H9 (cell line): ENCODE measurements at regions not wholly inside any gene's neighbourhood (a gene's known extent, or its start where the extent isn't known, plus 50 kb on each side); places are given as distances from the start of the nearest gene placed in this dataset.

Experiments used
- DNase-seq: peaks from one replicate; pipeline ENCODE4 v3.0.0-alpha.2; 2017
- H2AFZ ChIP-seq: one replicate; pipeline ENCODE4 v1.6.1; 2013; ENCODE audit warnings: mild to moderate bottlenecking, low read length, control low read depth, moderate library complexity
- H2AK5ac ChIP-seq: 2 replicates; pipeline ENCODE4 v1.6.1; 2013; ENCODE audit warnings: low read length, control low read depth, mixed read lengths; ENCODE audit not compliant: insufficient read length
- H2BK120ac ChIP-seq: one replicate; pipeline ENCODE4 v1.6.1; 2013; ENCODE audit warnings: low read depth, mild to moderate bottlenecking, low read length, control low read depth, inconsistent platforms; ENCODE audit not compliant: poor library complexity, severe bottlenecking
- H2BK12ac ChIP-seq: 2 replicates; pipeline ENCODE4 v1.6.1; 2013; ENCODE audit warnings: low read length, control low read depth, mixed read lengths, low read depth; ENCODE audit not compliant: insufficient read length
- H2BK15ac ChIP-seq: 2 replicates; pipeline ENCODE4 v1.6.1; 2013; ENCODE audit warnings: low read depth, low read length, control low read depth
- H2BK20ac ChIP-seq: one replicate; pipeline ENCODE4 v1.6.1; 2013; ENCODE audit warnings: low read depth, mild to moderate bottlenecking, low read length, control low read depth, inconsistent platforms; ENCODE audit not compliant: poor library complexity, severe bottlenecking
- H2BK5ac ChIP-seq: 2 replicates; pipeline ENCODE4 v1.6.1; 2013; ENCODE audit warnings: low read length, control low read depth, mixed read lengths; ENCODE audit not compliant: insufficient read length
- H3K14ac ChIP-seq: 2 replicates; pipeline ENCODE4 v1.6.1; 2013; ENCODE audit warnings: low read length, control low read depth; ENCODE audit not compliant: insufficient read depth
- H3K18ac ChIP-seq: 2 replicates; pipeline ENCODE4 v1.6.1; 2013; ENCODE audit warnings: low read depth, mild to moderate bottlenecking, mixed read lengths, low read length, control low read depth; ENCODE audit not compliant: insufficient read length
- H3K23ac ChIP-seq: 2 replicates; pipeline ENCODE4 v1.6.1; 2013; ENCODE audit warnings: low read length, control low read depth, mixed read lengths, low read depth; ENCODE audit not compliant: insufficient read length
- H3K23me2 ChIP-seq: 2 replicates; pipeline ENCODE4 v1.6.1; 2013; ENCODE audit warnings: low read depth, mild to moderate bottlenecking, mixed read lengths, low read length, control low read depth; ENCODE audit not compliant: insufficient read length, poor library complexity, severe bottlenecking
- H3K27ac ChIP-seq: 2 replicates; pipeline ENCODE4 v1.5.1; 2013; ENCODE audit warnings: low read length, control low read depth, mixed read lengths, low read depth; ENCODE audit not compliant: insufficient read length
- H3K27me3 ChIP-seq: 2 replicates; pipeline ENCODE4 v1.6.1; 2013; ENCODE audit warnings: low read length, control low read depth, inconsistent platforms; ENCODE audit not compliant: insufficient read depth
- H3K4ac ChIP-seq: 2 replicates; pipeline ENCODE4 v1.6.1; 2013; ENCODE audit warnings: low read depth, mild to moderate bottlenecking, control low read depth, inconsistent platforms, low read length, moderate library complexity
- H3K4me1 ChIP-seq: 2 replicates; pipeline ENCODE4 v1.6.1; 2013; ENCODE audit warnings: low read length, control low read depth, inconsistent platforms; ENCODE audit not compliant: insufficient read depth
- H3K4me2 ChIP-seq: 2 replicates; pipeline ENCODE4 v1.6.1; 2013; ENCODE audit warnings: low read length, control low read depth, mixed read lengths; ENCODE audit not compliant: insufficient read length, insufficient read depth
- H3K56ac ChIP-seq: 2 replicates; pipeline ENCODE4 v1.6.1; 2013; ENCODE audit warnings: low read depth, mild to moderate bottlenecking, mixed read lengths, low read length, control low read depth; ENCODE audit not compliant: insufficient read length
- H3K79me1 ChIP-seq: 2 replicates; pipeline ENCODE4 v1.6.1; 2013; ENCODE audit warnings: low read depth, mild to moderate bottlenecking, moderate library complexity, low read length, control low read depth, inconsistent platforms; ENCODE audit not compliant: insufficient read depth, poor library complexity, severe bottlenecking
- H3K79me2 ChIP-seq: 2 replicates; pipeline ENCODE4 v1.6.1; 2013; ENCODE audit warnings: low read length, control low read depth, inconsistent platforms; ENCODE audit not compliant: insufficient read depth
- H3K9ac ChIP-seq: 2 replicates; pipeline ENCODE4 v1.6.1; 2013; ENCODE audit warnings: low read length, control low read depth, mixed read lengths; ENCODE audit not compliant: insufficient read length; ENCODE audit errors: extremely low read depth
- H3K9me3 ChIP-seq: one replicate; pipeline ENCODE4 v1.6.1; 2013; ENCODE audit warnings: low read depth, low read length, inconsistent platforms; ENCODE audit not compliant: control insufficient read depth
- H3T11ph ChIP-seq: one replicate; pipeline ENCODE4 v1.6.1; 2013; ENCODE audit warnings: mild to moderate bottlenecking, low read length, control low read depth, inconsistent platforms
- H4K20me1 ChIP-seq: one replicate; pipeline ENCODE4 v1.6.1; 2013; ENCODE audit not compliant: control insufficient read depth, insufficient read length, insufficient read depth
- H4K5ac ChIP-seq: 2 replicates; pipeline ENCODE4 v1.6.1; 2013; ENCODE audit warnings: low read depth, mild to moderate bottlenecking, mixed read lengths, low read length, control low read depth; ENCODE audit not compliant: insufficient read length
- H4K8ac ChIP-seq: replicated peaks from 2 replicates; pipeline ENCODE4 v1.6.1; 2013; ENCODE audit warnings: low read length, control low read depth, mixed read lengths, low read depth; ENCODE audit not compliant: insufficient read length
- H4K91ac ChIP-seq: 2 replicates; pipeline ENCODE4 v1.6.1; 2013; ENCODE audit warnings: low read depth, mild to moderate bottlenecking, moderate library complexity, mixed read lengths, low read length, control low read depth; ENCODE audit not compliant: insufficient read length
- H3K27ac Mint-ChIP-seq, 3 experiments: 2 replicates in 2 of 3; 3 replicates in 1 of 3; pipeline ENCODE4 v1.8.0; 2020 to 2021; ENCODE audit warnings: mixed read lengths in 3 of 3, mild to moderate bottlenecking in 1 of 3, moderate library complexity in 1 of 3
- H3K27me3 Mint-ChIP-seq: 2 replicates; pipeline ENCODE4 v1.8.0; 2021; ENCODE audit warnings: low read depth, mild to moderate bottlenecking, moderate library complexity, mixed read lengths
- H3K36me3 Mint-ChIP-seq, 3 experiments: 2 replicates in 2 of 3; 3 replicates in 1 of 3; pipeline ENCODE4 v1.8.0; 2020 to 2021; ENCODE audit warnings: low read depth in 3 of 3, mixed read lengths in 3 of 3; ENCODE audit not compliant: insufficient read depth in 1 of 3
- H3K4me1 Mint-ChIP-seq, 2 experiments: 2 replicates each; pipeline ENCODE4 v1.8.0; 2020; ENCODE audit warnings: mixed read lengths in 2 of 2
- H3K4me3 Mint-ChIP-seq, 2 experiments: 2 replicates in 1 of 2; 3 replicates in 1 of 2; pipeline ENCODE4 v1.8.0; 2020 to 2021; ENCODE audit warnings: mild to moderate bottlenecking in 2 of 2, mixed read lengths in 2 of 2, moderate library complexity in 1 of 2
- H3K9me3 Mint-ChIP-seq, 2 experiments: 2 replicates in 1 of 2; 3 replicates in 1 of 2; pipeline ENCODE4 v1.8.0; 2020; ENCODE audit warnings: mild to moderate bottlenecking in 2 of 2, mixed read lengths in 2 of 2, moderate library complexity in 1 of 2
- WGBS: extraction: QIAGEN DNeasy Blood & Tissue Kit; methylation state at CpG from one replicate; pipeline ENCODE4 v1.1.7; 2013; ENCODE audit warnings: missing lambda C conversion rate, low lambda C conversion rate, mixed read lengths; ENCODE audit not compliant: insufficient read length; ENCODE audit errors: extremely low coverage; 5-methylcytosine and 5-hydroxymethylcytosine counted together
- TF ChIP-seq, protein P1 (sequence below): fragments of 200-600 bp; sonication (generic); conservative IDR thresholded peaks from 3 replicates; pipeline ENCODE4 v1.8.0; 2021; ENCODE audit warnings: antibody characterized with exemption, mild to moderate bottlenecking

DNA sequence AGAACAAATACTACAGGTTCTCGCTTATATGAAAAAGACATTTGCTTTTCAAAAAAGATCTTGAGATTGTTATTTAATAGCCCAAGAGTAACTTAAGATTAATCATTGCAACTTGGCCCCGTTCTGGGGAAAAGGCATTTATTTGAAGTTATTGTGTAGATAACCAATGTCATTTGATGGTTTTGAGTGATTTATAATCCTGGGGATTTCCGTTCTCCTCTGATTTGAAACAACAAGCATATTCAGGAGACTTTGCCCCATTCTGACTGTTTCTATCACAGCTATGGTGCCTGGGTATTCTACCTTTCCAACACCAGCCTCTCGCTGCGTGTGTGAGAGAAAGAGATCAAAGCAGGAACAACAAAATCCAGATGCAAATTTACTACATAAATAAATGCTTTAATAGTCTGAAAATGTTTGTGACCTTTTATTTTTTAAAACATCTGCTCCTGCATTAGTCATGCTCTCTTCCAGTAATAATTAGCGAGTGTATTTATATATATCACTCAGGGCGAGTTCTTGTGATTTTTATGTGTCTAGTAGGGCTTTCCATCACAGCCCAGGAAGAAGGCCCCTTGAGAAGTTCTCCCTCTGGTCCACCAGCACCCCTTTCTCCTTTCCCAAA, 197.9 kb upstream of the FOXQ1 start:
- Histone ChIP-seq H3K79me1 (no peaks in the 10 kb centered on the region), H3K23me2 (no peaks in the 10 kb centered on the region), H3K4me1 (no peaks in the 10 kb centered on the region), H3K27ac (no peak overlapping the region), H3K23ac (no peak overlapping the region), H3K14ac (no peak overlapping the region), H2BK5ac (no peak overlapping the region), H2BK20ac (no peak overlapping the region), H3K9me3 (no peaks in the 10 kb centered on the region), H3K79me2 (no peaks in the 10 kb centered on the region), H3K4ac (no peak overlapping the region), H2AK5ac (no peak overlapping the region), H3K4me2 (no peak overlapping the region), H2BK12ac (no peak overlapping the region), H4K20me1 (no peaks in the 10 kb centered on the region), H3T11ph (no peak overlapping the region), H3K18ac (no peak overlapping the region), H2AFZ (no peak overlapping the region), H3K56ac (no peak overlapping the region), H3K27me3 (no peaks in the 10 kb centered on the region), H4K5ac (no peak overlapping the region), H3K9ac (no peak overlapping the region), H2BK120ac (no peak overlapping the region), H4K8ac (no peak overlapping the region), H2BK15ac (no peak overlapping the region), H4K91ac (no peak overlapping the region)
- Mint-ChIP-seq H3K27ac (no peak overlapping the region), H3K4me3 (no peak overlapping the region), H3K9me3 (peaks cover 0 to 4% of the 10 kb centered on the region in 2 experiments; a peak in 3 of 5 replicates), H3K4me1 (peaks cover 4% of the 10 kb centered on the region in 2 experiments), H3K27me3 (peaks cover 70% of the 10 kb centered on the region), H3K36me3 (peaks cover 0 to 2% (median 0%) of the 10 kb centered on the region in 3 experiments; a peak in 1 of 7 replicates)
- DNase-seq, result no peak
- WGBS, result no CpG with 5 or more reads among the region's 7 CpGs
- TF ChIP-seq, protein P1, sequence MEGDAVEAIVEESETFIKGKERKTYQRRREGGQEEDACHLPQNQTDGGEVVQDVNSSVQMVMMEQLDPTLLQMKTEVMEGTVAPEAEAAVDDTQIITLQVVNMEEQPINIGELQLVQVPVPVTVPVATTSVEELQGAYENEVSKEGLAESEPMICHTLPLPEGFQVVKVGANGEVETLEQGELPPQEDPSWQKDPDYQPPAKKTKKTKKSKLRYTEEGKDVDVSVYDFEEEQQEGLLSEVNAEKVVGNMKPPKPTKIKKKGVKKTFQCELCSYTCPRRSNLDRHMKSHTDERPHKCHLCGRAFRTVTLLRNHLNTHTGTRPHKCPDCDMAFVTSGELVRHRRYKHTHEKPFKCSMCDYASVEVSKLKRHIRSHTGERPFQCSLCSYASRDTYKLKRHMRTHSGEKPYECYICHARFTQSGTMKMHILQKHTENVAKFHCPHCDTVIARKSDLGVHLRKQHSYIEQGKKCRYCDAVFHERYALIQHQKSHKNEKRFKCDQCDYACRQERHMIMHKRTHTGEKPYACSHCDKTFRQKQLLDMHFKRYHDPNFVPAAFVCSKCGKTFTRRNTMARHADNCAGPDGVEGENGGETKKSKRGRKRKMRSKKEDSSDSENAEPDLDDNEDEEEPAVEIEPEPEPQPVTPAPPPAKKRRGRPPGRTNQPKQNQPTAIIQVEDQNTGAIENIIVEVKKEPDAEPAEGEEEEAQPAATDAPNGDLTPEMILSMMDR, result no peak
